H1 (cell line): ENCODE measurements at regions not wholly inside any gene's neighbourhood (a gene's known extent, or its start where the extent isn't known, plus 50 kb on each side); places are given as distances from the start of the nearest gene placed in this dataset.

Experiments
- CTCF ChIA-PET: fragments of 300-600 bp; sonication (Branson Sonifier 250); formaldehyde crosslinking; loops from one replicate; lab custom pipeline; 2021; ENCODE audit not compliant: partially characterized antibody; lab: Charles Lee
- POLR2A ChIA-PET: fragments of 300-600 bp; sonication (Branson Sonifier 250); formaldehyde crosslinking; loops from one replicate; lab custom pipeline; 2021; ENCODE audit warnings: inconsistent platforms; ENCODE audit not compliant: partially characterized antibody; lab: Charles Lee
- DNase-seq, 2 experiments: peaks; one replicate each; pipeline versions ENCODE4 v3.0.0 to v3.0.0-alpha.2; 2010 to 2022; ENCODE audit warnings: low spot score in 2 of 2, low read depth in 1 of 2, mixed read lengths in 1 of 2
- FAIRE-seq: peaks from 2 replicates; lab custom pipeline; 2011; peaks lifted over from hg19 to GRCh38; lab: Jason Lieb, UNC
- H2AFZ ChIP-seq: 2 replicates; pipeline ENCODE4 v1.8.1; 2012; ENCODE audit warnings: low read length, inconsistent platforms
- H2AK5ac ChIP-seq: 2 replicates; pipeline ENCODE4 v1.6.1; 2013; ENCODE audit warnings: low read depth, low read length
- H2BK120ac ChIP-seq: replicated peaks from 2 replicates; pipeline ENCODE3; 2013; ENCODE audit warnings: low read depth, low read length, inconsistent platforms
- H2BK12ac ChIP-seq: 2 replicates; pipeline ENCODE4 v1.6.1; 2013; ENCODE audit warnings: low read depth, low read length
- H2BK15ac ChIP-seq: 2 replicates; pipeline ENCODE4 v1.6.1; 2013; ENCODE audit warnings: low read length
- H2BK20ac ChIP-seq: 2 replicates; pipeline ENCODE4 v1.6.1; 2013; ENCODE audit warnings: low read length
- H2BK5ac ChIP-seq: 2 replicates; pipeline ENCODE4 v1.6.1; 2013; ENCODE audit warnings: low read depth, low read length
- H3K14ac ChIP-seq: 2 replicates; pipeline ENCODE4 v1.6.1; 2013; ENCODE audit warnings: inconsistent platforms; ENCODE audit not compliant: insufficient read length
- H3K18ac ChIP-seq: 2 replicates; pipeline ENCODE4 v1.6.1; 2013; ENCODE audit warnings: low read length; ENCODE audit errors: extremely low read depth
- H3K23ac ChIP-seq: 2 replicates; pipeline ENCODE4 v1.6.1; 2013; ENCODE audit warnings: inconsistent platforms; ENCODE audit not compliant: insufficient read length
- H3K23me2 ChIP-seq: 2 replicates; pipeline ENCODE4 v1.6.1; 2013; ENCODE audit warnings: low read depth, low read length
- H3K27ac ChIP-seq: 2 replicates; pipeline ENCODE4 v1.6.1; 2011; ENCODE audit warnings: low read depth, low read length, inconsistent platforms
- H3K27me3 ChIP-seq, 4 experiments: replicated peaks in 1 of 4; 1 replicate in 1 of 4; 2 replicates in 3 of 4; pipeline versions ENCODE4 v1.6.1 to v1.8.1; 2011 to 2013; ENCODE audit warnings: low read length in 3 of 4, mild to moderate bottlenecking in 3 of 4, inconsistent platforms in 2 of 4, mixed read lengths in 2 of 4, moderate library complexity in 1 of 4; ENCODE audit not compliant: control insufficient read depth in 3 of 4, insufficient read depth in 3 of 4; ENCODE audit errors: extremely low read depth in 1 of 4
- H3K36me3 ChIP-seq, 4 experiments: 2 replicates each; pipeline versions ENCODE4 v1.6.1 to v1.8.1; 2011 to 2013; ENCODE audit warnings: mild to moderate bottlenecking in 4 of 4, low read length in 3 of 4, moderate library complexity in 2 of 4, control low read depth in 1 of 4, inconsistent platforms in 1 of 4; ENCODE audit not compliant: insufficient read depth in 4 of 4, control insufficient read depth in 2 of 4
- H3K4ac ChIP-seq: replicated peaks from 2 replicates; pipeline ENCODE3; 2013; ENCODE audit warnings: low read length, low read depth, mixed read lengths, inconsistent platforms; ENCODE audit not compliant: insufficient read length
- H3K4me1 ChIP-seq, 4 experiments: replicated peaks in 1 of 4; 1 replicate in 1 of 4; 2 replicates in 3 of 4; pipeline versions ENCODE4 v1.6.1 to v1.8.1; 2011 to 2013; ENCODE audit warnings: low read length in 3 of 4, inconsistent platforms in 2 of 4, mixed read lengths in 1 of 4; ENCODE audit not compliant: insufficient read depth in 4 of 4, control insufficient read depth in 3 of 4
- H3K4me2 ChIP-seq, 2 experiments: 2 replicates each; pipeline versions ENCODE4 v1.6.1 to v1.8.1; 2011 to 2013; ENCODE audit warnings: low read depth in 2 of 2, low read length in 2 of 2, control low read depth in 1 of 2, inconsistent platforms in 1 of 2, mild to moderate bottlenecking in 1 of 2; ENCODE audit not compliant: insufficient read depth in 1 of 2
- H3K4me3 ChIP-seq, 4 experiments: fragments of 200-600, 300-600 bp in 1 of 4; sonication (generic), shearing (Covaris generic), sonication (Bioruptor Twin) in 1 of 4; 2 replicates each; pipeline versions ENCODE4 v1.5.1 to v1.8.1; 2011 to 2016; ENCODE audit warnings: low read length in 4 of 4, low read depth in 3 of 4, control low read depth in 2 of 4, inconsistent platforms in 2 of 4, mild to moderate bottlenecking in 2 of 4, mixed read lengths in 1 of 4, moderate library complexity in 1 of 4; ENCODE audit not compliant: insufficient read depth in 2 of 4; ENCODE audit errors: extremely low read depth in 1 of 4
- H3K56ac ChIP-seq: replicated peaks from 2 replicates; pipeline ENCODE3; 2013; ENCODE audit warnings: low read depth, mild to moderate bottlenecking, mixed read lengths, low read length, inconsistent platforms; ENCODE audit not compliant: insufficient read length
- H3K79me1 ChIP-seq: 2 replicates; pipeline ENCODE4 v1.6.1; 2013; ENCODE audit warnings: low read depth, low read length, control low read depth
- H3K79me2 ChIP-seq, 2 experiments: 2 replicates each; pipeline versions ENCODE4 v1.6.1 to v1.8.1; 2012 to 2013; ENCODE audit warnings: low read length in 2 of 2, mild to moderate bottlenecking in 2 of 2, inconsistent platforms in 1 of 2; ENCODE audit not compliant: insufficient read depth in 2 of 2, control insufficient read depth in 1 of 2
- H3K9ac ChIP-seq, 4 experiments: replicated peaks in 1 of 4; 1 replicate in 1 of 4; 2 replicates in 3 of 4; pipeline versions ENCODE4 v1.6.1 to v1.8.1; 2011 to 2013; ENCODE audit warnings: low read depth in 3 of 4, low read length in 3 of 4, control low read depth in 2 of 4, mild to moderate bottlenecking in 2 of 4, moderate library complexity in 2 of 4, inconsistent platforms in 1 of 4; ENCODE audit errors: extremely low read depth in 1 of 4
- H3K9me3 ChIP-seq, 2 experiments: 2 replicates each; pipeline versions ENCODE4 v1.6.1 to v1.8.1; 2012 to 2013; ENCODE audit warnings: mild to moderate bottlenecking in 2 of 2, moderate library complexity in 2 of 2, control low read depth in 1 of 2, inconsistent platforms in 1 of 2, low read depth in 1 of 2, low read length in 1 of 2, mixed read lengths in 1 of 2; ENCODE audit not compliant: insufficient read depth in 2 of 2
- H4K20me1 ChIP-seq, 2 experiments: replicated peaks in 1 of 2; 2 replicates each; pipeline versions ENCODE3 to v1.8.1; 2011 to 2013; ENCODE audit warnings: inconsistent platforms in 2 of 2, low read length in 2 of 2, mild to moderate bottlenecking in 1 of 2; ENCODE audit not compliant: insufficient read depth in 2 of 2, control insufficient read depth in 1 of 2
- H4K5ac ChIP-seq: 2 replicates; pipeline ENCODE4 v1.6.1; 2013; ENCODE audit warnings: low read length, low read depth, mixed read lengths, inconsistent platforms; ENCODE audit not compliant: insufficient read length
- H4K8ac ChIP-seq: 2 replicates; pipeline ENCODE4 v1.8.0; 2013; ENCODE audit warnings: mild to moderate bottlenecking, moderate library complexity, low read length, inconsistent platforms; ENCODE audit not compliant: insufficient read depth; ENCODE audit errors: extremely low read depth
- H4K91ac ChIP-seq: replicated peaks from 2 replicates; pipeline ENCODE3; 2013; ENCODE audit warnings: low read length, mixed read lengths, inconsistent platforms; ENCODE audit not compliant: insufficient read length
- RNF2 ChIP-seq: fragments of 200-900, 300-1000 bp; sonication (generic); IDR thresholded peaks from 2 replicates; pipeline ENCODE4 v1.7.1; 2016; ENCODE audit warnings: borderline replicate concordance, low read depth, mild to moderate bottlenecking, antibody characterized with exemption, low read length; ENCODE audit not compliant: poor library complexity, severe bottlenecking; ENCODE audit errors: missing control alignments
- SIX5 ChIP-seq: IDR thresholded peaks from 2 replicates; pipeline ENCODE4 v1.6.1; 2011; ENCODE audit warnings: mild to moderate bottlenecking, low read depth, low read length
- SUZ12 ChIP-seq: fragments of 200-600 bp; sonication (generic); IDR thresholded peaks from 2 replicates; pipeline ENCODE4 v1.6.1; 2012; ENCODE audit warnings: mild to moderate bottlenecking, inconsistent platforms, low read length, moderate library complexity, mixed read lengths
- TAF7 ChIP-seq: optimal IDR thresholded peaks from 2 replicates; pipeline ENCODE3; 2011; ENCODE audit warnings: low read depth, mild to moderate bottlenecking, inconsistent platforms, low read length, moderate library complexity, borderline replicate concordance
- TCF12 ChIP-seq: IDR thresholded peaks from 2 replicates; pipeline ENCODE4 v1.6.1; 2011; ENCODE audit warnings: low read depth, mild to moderate bottlenecking, low read length
- WGBS, 2 experiments: shearing (Covaris generic) in 1 of 2; methylation state at CpG; one replicate each; pipeline versions ENCODE4 v1.1.6 to v1.1.7; 2013 to 2015; ENCODE audit warnings: low lambda C conversion rate in 2 of 2, mixed read lengths in 2 of 2, inconsistent platforms in 1 of 2, low coverage in 1 of 2, missing lambda C conversion rate in 1 of 2; ENCODE audit not compliant: insufficient replicate concordance in 2 of 2, insufficient coverage in 1 of 2, insufficient read length in 1 of 2; ENCODE audit errors: extremely low coverage in 1 of 2, missing lambda C conversion rate in 1 of 2; 5-methylcytosine and 5-hydroxymethylcytosine counted together

DNA sequence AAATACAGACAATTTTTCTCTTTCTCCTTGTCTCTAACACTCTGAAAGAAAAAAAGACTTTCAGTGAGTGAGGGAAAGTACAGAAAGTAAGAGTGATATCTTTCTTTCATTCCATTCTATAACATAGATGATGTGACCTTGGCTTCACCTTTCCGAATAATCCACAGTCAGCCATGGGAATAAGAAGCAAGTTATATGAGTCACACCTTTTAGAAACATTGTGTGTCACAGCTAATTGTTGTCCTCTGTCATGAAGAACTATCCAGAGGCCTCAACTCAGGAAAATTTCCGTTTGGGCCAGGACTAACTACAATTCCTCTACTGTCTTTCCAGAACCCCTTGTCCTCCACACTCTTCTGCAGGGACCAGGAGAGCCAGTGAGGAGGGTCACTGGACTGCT is 209.7 kb upstream of the FAR2 start:
- FAIRE-seq (no peak), DNase-seq (no peak)
- Histone ChIP-seq H3K14ac (no peak overlapping the region), H4K91ac (no peak overlapping the region), H3K9me3 (no peaks in the 10 kb centered on the region), H3K23ac (no peak overlapping the region), H3K79me2 (no peaks in the 10 kb centered on the region), H3K4ac (no peak overlapping the region), H3K36me3 (no peaks in the 10 kb centered on the region), H3K79me1 (no peaks in the 10 kb centered on the region), H3K56ac (no peak overlapping the region), H4K20me1 (no peaks in the 10 kb centered on the region), H3K23me2 (no peaks in the 10 kb centered on the region), H4K5ac (no peak overlapping the region), H3K4me2 (no peak overlapping the region), H2BK5ac (no peak overlapping the region), H3K4me3 (no peak overlapping the region), H3K27ac (no peak overlapping the region), H3K9ac (no peak overlapping the region), H3K4me1 (no peaks in the 10 kb centered on the region), H3K18ac (no peak overlapping the region), H2BK20ac (no peak overlapping the region), H2BK120ac (no peak overlapping the region), H2BK12ac (no peak overlapping the region), H2BK15ac (no peak overlapping the region), H4K8ac (no peak overlapping the region), H2AK5ac (no peak overlapping the region), H2AFZ (peak overlapping the region; percentile 25; the same call in 1 of the 2 replicates), H3K27me3 (no peaks in the 10 kb centered on the region)
- TF ChIP-seq SIX5 = no peak
- TF ChIP-seq TCF12 = no peak
- no peak for TF ChIP-seq RNF2
- TF ChIP-seq TAF7 = no peak
- TF ChIP-seq SUZ12 = no peak
- CTCF ChIA-PET = interaction anchor here (0.6 to 1.5 kb wide), 2 partner anchors 25 to 33 kb away, joined by 4 to 5 read pairs; no protein-coding TSS in a partner anchor
- POLR2A ChIA-PET = no interaction called here
- 95% methylated on average over 2 of the region's 2 CpGs; no CpG with 5 or more reads in 1 of the 2 experiments for WGBS, 2 experiments
